GM19372 (cell line): ENCODE measurements at regions not wholly inside any gene's neighbourhood (a gene's known extent, or its start where the extent isn't known, plus 50 kb on each side); places are given as distances from the start of the nearest gene placed in this dataset.

Experiments
- ATAC-seq: cut with Tn5 transposase; IDR thresholded peaks from one replicate; pipeline ENCODE4 v1.9.1; 2021; ENCODE audit warnings: mild to moderate bottlenecking, low read depth, moderate library complexity; ENCODE audit not compliant: unreplicated experiment

DNA sequence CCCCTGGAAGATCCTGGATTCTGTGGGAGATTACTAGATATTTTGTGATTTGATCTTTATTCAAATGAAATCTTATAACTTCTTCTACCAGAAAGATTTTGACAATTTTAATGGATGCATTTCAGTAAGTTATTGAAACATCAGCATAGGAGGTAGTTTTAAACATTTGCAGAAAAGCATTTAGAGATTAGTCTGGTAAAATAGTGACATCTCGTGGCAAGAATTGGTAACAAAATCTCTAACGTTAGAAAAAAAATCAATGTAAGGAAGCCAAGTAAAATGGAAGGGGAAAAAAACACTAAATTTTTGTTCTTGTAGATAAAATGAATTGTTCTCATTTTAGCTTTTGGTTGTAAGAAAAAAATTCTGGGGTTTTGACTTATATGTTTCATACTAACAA lies 73.3 kb downstream of the TASL start:
- ATAC-seq, result no peak

DNA sequence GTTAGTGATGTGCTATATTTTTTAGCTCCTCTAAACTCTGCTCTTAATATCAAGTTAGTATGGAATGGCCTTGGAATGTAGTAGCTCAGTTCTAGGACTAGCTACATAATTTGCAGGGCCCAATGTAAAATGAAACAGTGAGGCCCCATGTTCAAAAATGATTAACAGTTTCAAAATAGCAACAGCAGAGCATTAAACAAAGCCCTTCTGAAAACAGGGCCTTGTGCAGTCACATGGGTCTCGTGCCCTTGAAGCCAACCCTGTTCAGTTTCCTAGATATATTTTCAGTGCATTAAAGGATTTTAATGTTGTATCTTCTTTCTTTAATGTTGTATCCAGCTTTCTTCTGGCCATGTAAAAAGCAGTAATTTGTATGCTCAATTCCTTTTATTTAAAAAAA lies 82.1 kb downstream of the TASL start:
- no peak for ATAC-seq

DNA sequence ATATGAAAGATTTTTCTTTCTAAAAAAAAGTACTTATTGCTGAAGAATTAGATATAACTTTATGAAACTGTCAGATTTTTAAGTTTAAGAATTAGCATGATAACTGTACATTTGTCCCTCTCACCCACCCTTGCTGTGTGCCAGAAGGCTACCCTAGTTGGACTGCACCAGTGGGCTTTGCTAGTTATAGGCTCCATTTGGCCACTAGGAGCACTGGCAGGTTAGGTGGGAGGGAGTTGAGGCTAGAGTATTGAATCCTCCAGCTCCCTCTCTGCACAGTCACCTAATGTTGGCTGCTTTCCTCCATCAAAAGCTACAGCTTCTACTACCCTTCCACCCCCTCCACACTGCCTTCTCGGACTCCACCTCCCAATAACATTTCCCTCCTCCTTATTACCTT lies 84.2 kb downstream of the TASL start:
- no peak for ATAC-seq

DNA sequence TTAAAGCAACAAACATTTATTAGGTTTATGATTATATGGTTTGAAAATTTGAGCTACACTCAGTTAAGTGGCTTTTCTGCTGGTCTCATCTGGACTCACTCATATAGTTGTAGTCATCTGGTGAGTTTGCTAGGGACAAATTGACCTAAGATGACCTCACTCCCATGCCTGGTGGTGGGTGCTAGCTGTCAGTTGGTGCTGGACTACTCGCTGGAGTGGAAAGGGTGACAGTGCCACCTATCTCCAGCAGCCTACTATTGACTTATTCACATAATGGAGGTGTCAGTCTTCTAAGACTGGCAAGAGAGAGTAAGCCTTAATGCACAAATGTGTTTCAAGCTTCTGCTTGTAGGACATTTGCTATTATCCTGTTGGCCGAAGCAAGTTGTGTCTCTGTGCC lies 88.2 kb downstream of the TASL start:
- no peak for ATAC-seq

DNA sequence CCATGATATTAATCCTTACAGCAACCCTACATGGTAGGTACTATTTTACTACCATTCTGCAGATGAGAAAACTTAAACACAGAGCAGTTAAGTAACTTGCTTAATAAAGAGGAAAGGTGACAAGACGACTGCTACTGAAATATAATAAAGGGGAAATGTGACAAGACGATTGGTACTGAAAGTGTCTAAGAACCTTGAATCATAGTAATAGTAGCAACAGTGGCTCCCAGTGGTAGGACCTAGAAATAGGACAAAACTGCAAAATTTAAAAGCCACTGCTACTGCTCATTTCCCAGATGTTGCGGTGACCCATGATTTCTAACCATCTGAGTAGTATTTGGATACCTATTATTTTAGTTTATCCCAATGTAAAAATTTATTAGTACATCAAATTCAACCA lies 89.5 kb downstream of the TASL start:
- ATAC-seq, result peak; percentile 72

DNA sequence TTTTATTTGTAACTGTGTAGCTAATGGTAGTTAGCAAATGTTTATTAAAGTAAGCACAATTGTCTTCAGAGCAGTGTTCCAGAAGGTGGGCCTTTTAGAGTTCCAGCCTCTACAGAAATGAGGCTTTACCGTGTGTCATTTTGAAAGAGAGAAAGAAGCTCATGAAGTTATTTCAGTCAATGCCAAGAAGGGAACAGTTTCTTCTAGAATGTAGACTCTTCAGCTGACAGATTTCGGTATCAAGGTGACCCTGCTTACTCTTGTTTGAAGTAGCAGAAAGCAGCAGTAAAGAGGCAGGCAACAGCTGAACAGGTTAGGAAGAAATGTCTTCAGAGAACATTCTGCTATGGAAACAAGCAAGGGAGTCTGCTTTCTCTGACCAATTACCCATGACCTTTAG lies 93.6 kb downstream of the TASL start:
- ATAC-seq, result no peak

DNA sequence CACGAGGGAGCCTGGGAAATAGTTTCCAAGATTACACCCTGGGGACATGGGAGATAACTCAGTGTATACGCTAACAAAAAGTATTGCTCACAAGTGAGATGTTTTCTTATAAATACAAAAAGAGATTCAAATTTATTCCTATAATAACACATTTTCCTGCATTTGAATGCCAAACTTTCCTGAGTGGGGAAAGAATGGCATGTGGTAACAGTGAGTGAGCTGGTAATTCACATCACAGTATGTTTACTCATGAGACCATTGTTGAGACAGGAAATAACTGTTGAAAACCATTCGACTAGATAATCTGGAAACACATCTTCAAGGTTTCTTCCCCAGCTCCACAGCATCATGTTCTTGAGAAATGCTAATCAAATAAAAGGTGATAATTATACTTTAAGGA lies 109.1 kb downstream of the TASL start:
- ATAC-seq, result no peak
